Activated T-cell treated with anti-CD3 and anti-CD28 coated beads, Interleukin-2, amount 50 U/mL, for 72 hours (primary cell): ENCODE measurements at regions not wholly inside any gene's neighbourhood (a gene's known extent, or its start where the extent isn't known, plus 50 kb on each side); places are given as distances from the start of the nearest gene placed in this dataset.
"Not testable (repeated sequence)": the region's sequence is repeated elsewhere in the genome, so short reads cannot be mapped to it uniquely, and the experiment has no call there.

Experiments
- ATAC-seq, 2 donors: fragments of 150-1000 bp; cut with Tn5 transposase; replicated peaks in 1 of 2; 2 replicates each; pipeline ENCODE4 v1.10.0; 2021; ENCODE audit warnings: moderate library complexity in 2 of 2, mild to moderate bottlenecking in 1 of 2
- DNase-seq, 2 donors: peaks; one replicate each; pipeline ENCODE4 v3.0.0; 2021 to 2022; ENCODE audit warnings: mixed read lengths in 1 of 2
- H3K27ac Mint-ChIP-seq: one replicate; pipeline ENCODE4 v1.8.0; 2022; ENCODE audit warnings: mild to moderate bottlenecking, moderate library complexity, mixed read lengths
- H3K27me3 Mint-ChIP-seq: one replicate; pipeline ENCODE4 v1.8.0; 2022; ENCODE audit warnings: low read depth, mixed read lengths
- H3K36me3 Mint-ChIP-seq, 2 donors: one replicate each; pipeline ENCODE4 v1.8.0; 2022; ENCODE audit warnings: mixed read lengths in 2 of 2, mild to moderate bottlenecking in 1 of 2; ENCODE audit not compliant: insufficient read depth in 2 of 2
- H3K4me1 Mint-ChIP-seq: one replicate; pipeline ENCODE4 v1.8.0; 2022; ENCODE audit warnings: low read depth, mixed read lengths
- H3K4me3 Mint-ChIP-seq, 2 donors: one replicate each; pipeline ENCODE4 v1.8.0; 2022; ENCODE audit warnings: mild to moderate bottlenecking in 2 of 2, mixed read lengths in 2 of 2, moderate library complexity in 2 of 2
- H3K9me3 Mint-ChIP-seq, 2 donors: one replicate each; pipeline ENCODE4 v1.8.0; 2022; ENCODE audit warnings: mixed read lengths in 2 of 2

DNA sequence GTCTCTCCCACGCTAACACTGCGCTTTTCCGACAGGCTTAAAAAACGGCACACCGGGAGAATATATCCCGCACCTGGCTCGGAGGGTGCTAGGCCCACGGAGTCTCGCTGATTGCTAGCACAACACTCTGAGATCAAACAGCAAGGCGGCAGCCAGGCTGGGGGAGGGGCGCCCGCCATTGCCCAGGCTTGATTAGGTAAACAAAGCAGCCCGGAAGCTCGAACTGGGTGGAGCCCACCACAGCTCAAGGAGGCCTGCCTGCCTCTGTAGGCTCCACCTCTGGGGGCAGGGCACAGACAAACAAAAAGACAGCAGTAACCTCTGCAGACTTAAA lies 67.0 kb upstream of the FGF13 start:
- not testable (repeated sequence) for H3K27ac Mint-ChIP-seq, H3K9me3 Mint-ChIP-seq, DNase-seq, H3K36me3 Mint-ChIP-seq, H3K4me3 Mint-ChIP-seq, ATAC-seq, H3K4me1 Mint-ChIP-seq
- peaks cover 13% of the 10 kb centered on the region for H3K27me3 Mint-ChIP-seq

DNA sequence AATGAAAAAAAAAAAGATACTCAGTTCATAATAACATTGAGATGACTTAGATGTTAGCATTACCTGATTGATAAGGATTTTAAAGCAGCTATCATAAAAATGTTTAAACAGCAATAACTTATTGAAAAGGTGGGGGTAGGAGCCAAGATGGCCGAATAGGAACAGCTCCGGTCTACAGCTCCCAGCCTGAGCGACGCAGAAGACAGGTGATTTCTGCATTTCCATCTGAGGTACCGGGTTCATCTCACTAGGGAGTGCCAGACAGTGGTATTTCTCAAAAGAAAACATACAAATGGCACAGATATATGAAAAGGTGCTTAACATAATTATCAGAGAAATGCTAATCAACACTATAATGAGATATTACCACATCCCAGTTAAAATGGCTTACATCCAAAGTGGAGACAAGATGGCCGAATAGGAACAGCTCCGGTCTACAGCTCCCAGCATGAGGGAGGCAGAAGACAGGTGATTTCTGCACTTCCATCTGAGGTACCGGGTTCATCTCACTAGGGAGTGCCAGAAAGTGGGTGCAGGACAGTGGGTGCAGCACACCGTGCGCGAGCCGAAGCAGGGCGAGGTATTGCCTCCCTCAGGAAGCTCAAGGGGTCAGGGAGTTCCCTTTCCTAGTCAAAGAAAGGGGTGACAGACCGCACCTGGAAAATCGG lies 66.5 kb upstream of the FGF13 start:
- H3K4me3 Mint-ChIP-seq, H3K27ac Mint-ChIP-seq: not testable (repeated sequence)
- peaks cover 13% of the 10 kb centered on the region for H3K27me3 Mint-ChIP-seq

DNA sequence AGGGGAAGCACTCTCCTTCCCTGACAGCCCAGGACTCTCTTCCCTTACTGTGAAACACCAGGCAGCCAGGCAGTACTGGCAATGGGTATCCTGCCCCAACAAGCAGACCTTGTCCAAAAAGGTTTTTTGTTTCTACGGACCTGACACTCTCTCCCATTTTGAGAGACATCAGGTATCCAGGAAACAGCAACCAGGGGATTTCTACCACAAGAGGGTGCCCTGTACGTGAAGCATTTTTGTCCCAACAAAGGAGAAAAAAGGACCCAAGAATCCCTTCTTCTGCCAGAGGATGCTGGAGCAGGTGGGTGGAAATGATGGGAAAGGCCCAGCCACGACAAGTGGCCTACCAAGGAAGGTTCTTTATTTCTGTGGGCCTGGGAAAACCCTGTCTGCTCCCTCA lies 65.7 kb upstream of the FGF13 start:
- H3K4me3 Mint-ChIP-seq = no peak overlapping the region
- no peak overlapping the region for H3K27ac Mint-ChIP-seq
- no peaks in the 10 kb centered on the region for H3K36me3 Mint-ChIP-seq
- no peak for DNase-seq
- H3K4me1 Mint-ChIP-seq = no peaks in the 10 kb centered on the region
- peaks cover 13% of the 10 kb centered on the region for H3K27me3 Mint-ChIP-seq
- no peaks in the 10 kb centered on the region for H3K9me3 Mint-ChIP-seq
- ATAC-seq = no peak

More for the DNA sequence above, 66.5 kb upstream of the FGF13 start:
- not testable (repeated sequence) for H3K36me3 Mint-ChIP-seq, ATAC-seq, H3K4me1 Mint-ChIP-seq, H3K9me3 Mint-ChIP-seq, DNase-seq

DNA sequence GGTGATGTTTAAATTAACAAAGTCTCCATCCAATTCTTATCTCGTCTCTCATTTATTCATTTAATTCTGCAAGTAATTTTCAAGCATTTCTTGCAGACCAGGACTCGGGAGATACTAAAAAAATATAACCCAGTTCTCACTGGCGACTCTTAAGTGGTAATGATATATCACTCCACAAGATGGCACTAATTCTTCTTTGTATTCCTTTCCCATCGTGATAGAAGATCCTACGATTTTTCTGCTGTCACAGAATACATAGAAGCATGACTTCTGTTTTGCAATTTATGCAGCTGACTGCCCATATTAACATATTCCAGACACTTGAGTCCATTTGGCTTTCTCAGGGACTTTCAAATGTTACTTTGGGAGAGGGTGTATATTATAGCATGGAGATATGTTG lies 64.0 kb upstream of the FGF13 start:
- H3K9me3 Mint-ChIP-seq = no peaks in the 10 kb centered on the region
- no peak overlapping the region for H3K27ac Mint-ChIP-seq
- H3K4me3 Mint-ChIP-seq = no peak overlapping the region
- DNase-seq (no peak), ATAC-seq (no peak)
- no peaks in the 10 kb centered on the region for H3K4me1 Mint-ChIP-seq
- H3K27me3 Mint-ChIP-seq = peaks cover 18% of the 10 kb centered on the region
- H3K36me3 Mint-ChIP-seq = no peaks in the 10 kb centered on the region

DNA sequence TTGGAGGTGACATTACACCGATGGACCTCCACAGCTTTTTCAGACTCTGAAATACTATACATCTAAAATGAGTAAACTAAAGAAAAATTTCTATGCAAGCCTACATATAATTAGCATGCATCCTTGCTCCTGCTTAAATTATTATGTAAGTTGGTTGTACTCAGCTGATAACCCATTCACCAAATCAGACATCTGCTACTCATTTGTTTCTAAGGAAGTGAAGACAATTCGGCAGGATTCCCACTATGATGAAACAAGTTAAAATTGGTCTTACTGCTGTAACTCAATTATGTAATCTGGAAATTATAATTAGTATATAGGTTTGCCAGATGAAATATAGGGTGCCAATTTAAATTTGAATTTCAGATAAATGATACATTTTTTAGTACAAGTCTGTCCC lies 59.5 kb upstream of the FGF13 start:
- no peaks in the 10 kb centered on the region for H3K9me3 Mint-ChIP-seq
- ATAC-seq = no peak
- peaks cover 26% of the 10 kb centered on the region for H3K27me3 Mint-ChIP-seq
- no peak overlapping the region for H3K27ac Mint-ChIP-seq
- H3K36me3 Mint-ChIP-seq = no peaks in the 10 kb centered on the region
- H3K4me1 Mint-ChIP-seq = no peaks in the 10 kb centered on the region
- no peak overlapping the region for H3K4me3 Mint-ChIP-seq
- DNase-seq = no peak

DNA sequence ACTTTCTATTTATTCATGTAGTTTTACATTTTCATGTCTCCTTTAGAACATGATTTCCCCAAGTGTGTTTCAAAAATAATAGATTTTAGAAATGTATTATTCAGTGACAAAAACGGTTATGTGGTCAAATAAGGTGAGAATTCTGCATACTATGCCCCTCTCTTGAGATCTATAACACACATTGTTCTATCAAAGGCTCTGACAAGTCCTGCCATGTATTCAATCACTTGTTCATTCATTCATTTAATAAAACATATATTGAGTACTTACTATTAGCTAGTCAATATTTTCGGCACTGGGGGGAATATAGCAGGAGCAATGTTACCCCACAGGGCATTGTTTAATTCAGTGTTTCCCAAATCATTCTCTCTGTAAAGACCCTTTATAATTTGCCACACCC lies 58.4 kb upstream of the FGF13 start:
- no peak overlapping the region for H3K27ac Mint-ChIP-seq
- H3K4me1 Mint-ChIP-seq = no peaks in the 10 kb centered on the region
- ATAC-seq (no peak), DNase-seq (no peak)
- H3K4me3 Mint-ChIP-seq = no peak overlapping the region
- H3K27me3 Mint-ChIP-seq = peaks cover 20% of the 10 kb centered on the region
- no peaks in the 10 kb centered on the region for H3K36me3 Mint-ChIP-seq
- H3K9me3 Mint-ChIP-seq = no peaks in the 10 kb centered on the region

DNA sequence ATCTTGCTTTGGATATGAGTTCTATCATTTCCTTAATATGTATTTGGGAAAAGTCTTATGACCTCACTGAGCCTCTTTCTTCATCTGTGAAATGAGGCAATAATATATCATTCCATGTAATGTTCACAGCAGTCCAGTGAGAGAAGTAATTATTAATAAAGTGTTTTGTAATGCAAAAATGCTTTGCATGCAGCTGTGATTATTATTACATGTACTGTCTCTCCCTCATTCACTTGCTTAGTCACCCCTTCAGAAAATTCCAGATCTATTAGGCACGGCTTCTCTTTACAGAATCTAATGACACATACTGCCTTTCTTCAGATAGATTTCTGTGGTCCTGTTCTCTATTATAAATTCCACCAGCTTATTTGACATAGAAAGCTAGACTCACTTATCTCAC lies 53.5 kb upstream of the FGF13 start:
- DNase-seq = no peak
- Mint-ChIP-seq H3K27me3 (peaks cover 28% of the 10 kb centered on the region), H3K9me3 (no peaks in the 10 kb centered on the region), H3K4me3 (no peak overlapping the region), H3K36me3 (no peaks in the 10 kb centered on the region), H3K4me1 (no peaks in the 10 kb centered on the region), H3K27ac (no peak overlapping the region)
- no peak for ATAC-seq

DNA sequence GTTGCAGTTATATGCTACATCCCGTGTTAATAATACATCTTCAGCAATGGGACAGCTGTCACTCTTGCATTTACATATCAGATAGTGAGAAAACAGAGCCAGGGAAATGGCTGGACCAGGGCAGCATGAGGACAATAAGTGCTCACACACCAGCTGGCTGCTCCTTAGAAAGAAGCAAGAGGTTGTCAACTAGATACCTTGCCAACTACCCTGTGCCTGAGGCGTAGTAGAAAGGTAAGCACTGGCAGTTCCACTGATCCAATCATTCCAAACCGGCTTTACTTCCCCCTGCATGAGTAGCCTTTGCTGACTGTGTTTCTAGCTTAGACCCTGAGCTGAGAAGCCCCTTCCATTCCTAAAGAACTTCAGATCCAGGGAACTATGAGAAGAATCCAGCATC lies 52.2 kb upstream of the FGF13 start:
- no peaks in the 10 kb centered on the region for H3K9me3 Mint-ChIP-seq
- H3K27me3 Mint-ChIP-seq = peaks cover 33% of the 10 kb centered on the region
- H3K36me3 Mint-ChIP-seq = no peaks in the 10 kb centered on the region
- H3K4me3 Mint-ChIP-seq = no peak overlapping the region
- no peaks in the 10 kb centered on the region for H3K4me1 Mint-ChIP-seq
- no peak for DNase-seq
- no peak overlapping the region for H3K27ac Mint-ChIP-seq
- ATAC-seq = no peak

DNA sequence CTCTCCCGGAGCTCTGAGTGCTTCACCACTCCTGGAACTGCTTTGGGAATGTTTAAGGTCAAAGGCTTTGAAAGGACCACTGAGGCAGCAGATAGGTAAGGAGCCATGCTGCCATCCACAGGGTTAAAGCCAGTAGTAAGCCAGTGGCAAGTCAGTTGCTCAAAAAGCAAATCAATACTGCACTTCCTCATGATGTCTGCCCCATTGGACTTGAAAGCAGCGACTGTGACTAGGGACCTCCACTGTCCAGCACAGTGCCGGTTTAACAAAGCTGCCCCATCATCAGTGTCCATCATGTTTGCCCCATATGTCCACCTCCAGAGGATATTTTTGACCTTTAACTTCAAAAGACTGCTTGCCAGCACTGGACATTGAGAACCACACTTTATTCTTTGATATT lies 49.9 kb upstream of the FGF13 start:
- H3K27me3 Mint-ChIP-seq = peaks cover 38% of the 10 kb centered on the region
- no peak overlapping the region for H3K4me3 Mint-ChIP-seq
- no peaks in the 10 kb centered on the region for H3K36me3 Mint-ChIP-seq
- H3K27ac Mint-ChIP-seq = no peak overlapping the region
- DNase-seq (no peak), ATAC-seq (no peak)
- no peaks in the 10 kb centered on the region for H3K4me1 Mint-ChIP-seq
- no peaks in the 10 kb centered on the region for H3K9me3 Mint-ChIP-seq
